ENCODE measurements at regions not wholly inside any gene's neighbourhood (a gene's known extent, or its start where the extent isn't known, plus 50 kb on each side); places are given as distances from the start of the nearest gene placed in this dataset.

- Histone ChIP-seq H3K4me1 (no peaks in the 10 kb centered on the region), H3K4me3 (no peak overlapping the region), H3K36me3 (no peaks in the 10 kb centered on the region), H3K9me3 (replicated peaks) (peaks cover 4% of the 10 kb centered on the region), H3K27me3 (ENCODE audit: low read depth) (no peaks in the 10 kb centered on the region), H3K27ac (replicated peaks) (no peak overlapping the region)
- intact Hi-C loops (cut with micrococcal nuclease) = no loop called here
- DNase-seq = no peak
- TF ChIP-seq CTCF (IDR thresholded peaks at IDR 0.05; ENCODE audit: borderline replicate concordance) = no peak
Observed at GRCh38 chr13:68727165-68727564, 1380.5 kb upstream of the ATXN8OS start.

- no peak for DNase-seq
- no peaks in the 10 kb centered on the region for H3K9me3 ChIP-seq (replicated peaks)
- no peaks in the 10 kb centered on the region for H3K4me1 ChIP-seq
- intact Hi-C loops (cut with micrococcal nuclease) = no loop called here
- no peak overlapping the region for H3K4me3 ChIP-seq
- no peak for TF ChIP-seq CTCF (IDR thresholded peaks at IDR 0.05; ENCODE audit: borderline replicate concordance)
- no peaks in the 10 kb centered on the region for H3K27me3 ChIP-seq (ENCODE audit: low read depth)
- H3K27ac ChIP-seq (replicated peaks) = no peak overlapping the region
- H3K36me3 ChIP-seq = no peaks in the 10 kb centered on the region
Observed at GRCh38 chr13:68719815-68720214, 1387.8 kb upstream of the ATXN8OS start.

- intact Hi-C loops (cut with micrococcal nuclease) = no loop called here
- Histone ChIP-seq H3K4me3 (no peak overlapping the region), H3K36me3 (no peaks in the 10 kb centered on the region), H3K27ac (replicated peaks) (no peak overlapping the region), H3K9me3 (replicated peaks) (no peaks in the 10 kb centered on the region), H3K27me3 (ENCODE audit: low read depth) (no peaks in the 10 kb centered on the region), H3K4me1 (no peaks in the 10 kb centered on the region)
- TF ChIP-seq CTCF (IDR thresholded peaks at IDR 0.05; ENCODE audit: borderline replicate concordance) = no peak
- no peak for DNase-seq
Observed at GRCh38 chr13:68715651-68716050, 1392.0 kb upstream of the ATXN8OS start.

GRCh38 chr13:68714292-68714691, 1393.3 kb upstream of the ATXN8OS start:
- Histone ChIP-seq H3K4me3 (no peak overlapping the region), H3K4me1 (no peaks in the 10 kb centered on the region), H3K36me3 (no peaks in the 10 kb centered on the region), H3K27me3 (ENCODE audit: low read depth) (no peaks in the 10 kb centered on the region), H3K9me3 (replicated peaks) (no peaks in the 10 kb centered on the region), H3K27ac (replicated peaks) (no peak overlapping the region)
- DNase-seq = no peak
- TF ChIP-seq CTCF (IDR thresholded peaks at IDR 0.05; ENCODE audit: borderline replicate concordance) = no peak
- intact Hi-C loops (cut with micrococcal nuclease) = no loop called here

GRCh38 chr13:68713394-68713793, 1394.2 kb upstream of the ATXN8OS start:
- no peaks in the 10 kb centered on the region for H3K27me3 ChIP-seq (ENCODE audit: low read depth)
- DNase-seq = no peak
- intact Hi-C loops (cut with micrococcal nuclease) = no loop called here
- no peaks in the 10 kb centered on the region for H3K9me3 ChIP-seq (replicated peaks)
- no peak overlapping the region for H3K4me3 ChIP-seq
- no peaks in the 10 kb centered on the region for H3K36me3 ChIP-seq
- TF ChIP-seq CTCF (IDR thresholded peaks at IDR 0.05; ENCODE audit: borderline replicate concordance) = no peak
- no peak overlapping the region for H3K27ac ChIP-seq (replicated peaks)
- no peaks in the 10 kb centered on the region for H3K4me1 ChIP-seq
